ENCODE measurements at regions not wholly inside any gene's neighbourhood (a gene's known extent, or its start where the extent isn't known, plus 50 kb on each side); places are given as distances from the start of the nearest gene placed in this dataset.
A peak's percentile ranks its signal among the peaks of the same experiment; 100 is the strongest.
"Not testable (repeated sequence)": the region's sequence is repeated elsewhere in the genome, so short reads cannot be mapped to it uniquely, and the experiment has no call there.

DNA sequence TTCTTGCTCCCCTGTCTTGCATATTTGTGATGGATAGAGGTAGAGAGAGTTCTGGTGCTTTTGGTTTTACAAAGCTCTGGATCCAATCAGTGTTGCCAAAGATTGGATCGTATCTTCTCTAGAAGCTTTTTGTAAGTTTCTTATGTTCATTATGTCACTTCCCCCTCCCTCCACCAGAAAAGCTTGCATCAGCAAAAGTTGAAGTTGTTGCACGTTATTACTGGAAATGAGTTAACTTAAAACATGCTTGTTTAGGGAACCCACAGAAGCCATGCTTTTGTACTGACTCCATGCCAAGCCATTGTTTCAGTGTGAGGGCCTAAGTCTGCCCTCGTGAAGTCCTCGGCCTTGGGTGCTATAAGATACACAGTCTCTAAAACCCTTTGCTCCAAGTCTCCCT, 186.5 kb downstream of the ERCC6L2 start:
- DNase-seq, result no peak

GRCh38 chr9:96061293-96061987, 185.9 kb downstream of the ERCC6L2 start:
- peak; percentile 49 for DNase-seq

DNA sequence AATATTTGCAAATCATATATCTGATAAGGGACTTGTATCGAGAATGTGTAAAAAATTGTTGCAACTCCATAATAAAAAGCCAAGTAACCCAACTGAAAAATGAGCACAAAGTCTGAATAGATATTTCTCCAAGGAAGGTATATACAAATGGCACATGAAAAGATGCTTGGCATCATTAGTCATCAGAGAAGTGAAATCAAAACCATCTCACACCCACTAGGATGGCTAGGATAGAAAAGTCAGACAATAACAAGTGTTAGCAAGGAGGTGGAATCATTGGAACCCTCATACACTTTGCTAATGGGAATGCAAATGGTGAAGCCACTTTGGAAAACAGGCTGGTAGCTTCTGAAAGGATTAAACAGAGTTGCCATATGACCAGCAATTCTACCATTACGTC, 182.7 kb downstream of the ERCC6L2 start:
- no peak for DNase-seq

DNA sequence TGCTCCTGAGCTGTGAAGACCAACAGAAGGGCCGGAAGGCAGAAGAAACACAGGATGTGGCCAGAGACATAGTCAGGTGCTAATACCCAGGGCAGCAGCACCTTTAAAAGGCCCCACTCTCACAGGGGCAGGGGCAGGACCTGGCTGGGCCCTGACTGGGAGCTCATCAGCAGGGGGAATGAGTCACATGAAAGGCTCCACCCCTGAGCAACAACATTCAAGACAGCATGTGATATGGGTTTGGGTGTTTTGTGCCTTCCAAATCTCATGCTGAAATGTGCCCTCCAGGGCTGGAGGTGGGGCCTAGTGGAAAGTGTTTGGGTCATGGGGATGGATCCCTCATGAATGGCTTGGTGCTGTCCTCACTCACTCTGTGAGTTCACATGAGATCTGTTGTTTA, 181.7 kb downstream of the ERCC6L2 start:
- no peak for DNase-seq

DNA sequence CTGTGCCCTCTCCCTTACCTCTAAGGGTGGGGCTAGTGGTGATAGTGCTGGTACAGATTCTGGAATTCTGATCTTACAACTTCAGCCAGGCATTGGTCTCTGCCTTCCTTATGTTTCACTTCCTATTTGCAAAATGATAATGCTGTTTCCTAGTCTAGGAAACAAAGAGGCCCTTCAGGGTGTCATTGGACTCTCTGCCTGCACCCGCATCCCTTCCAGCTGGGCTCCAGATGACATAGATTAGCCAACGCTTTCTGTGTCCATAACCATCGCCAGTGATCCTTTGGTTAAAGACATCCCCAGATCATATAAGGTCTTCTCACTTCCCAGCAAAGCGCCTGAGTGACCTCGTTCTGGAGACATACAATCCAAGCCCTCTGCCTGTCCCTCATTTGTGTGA, 180.7 kb downstream of the ERCC6L2 start:
- DNase-seq, result no peak

DNA sequence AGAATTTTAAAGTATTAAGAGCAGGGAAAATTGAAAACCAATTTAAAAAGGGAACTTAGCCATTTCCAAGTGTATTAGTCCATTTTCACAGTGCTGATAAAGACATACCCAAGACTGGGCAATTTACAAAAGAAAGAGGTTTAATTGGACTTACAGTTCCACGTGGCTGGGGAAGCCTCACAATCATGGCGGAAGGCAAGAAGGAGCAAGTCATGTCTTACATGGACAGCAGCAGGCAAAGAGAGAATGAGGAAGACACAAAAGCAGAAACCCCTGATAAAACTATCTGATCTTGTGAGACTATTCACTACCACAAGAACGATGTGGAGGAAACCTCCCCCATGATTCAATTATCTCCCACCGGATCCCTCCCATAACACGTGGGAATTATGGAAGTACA, 178.8 kb downstream of the ERCC6L2 start:
- not testable (repeated sequence) for DNase-seq

DNA sequence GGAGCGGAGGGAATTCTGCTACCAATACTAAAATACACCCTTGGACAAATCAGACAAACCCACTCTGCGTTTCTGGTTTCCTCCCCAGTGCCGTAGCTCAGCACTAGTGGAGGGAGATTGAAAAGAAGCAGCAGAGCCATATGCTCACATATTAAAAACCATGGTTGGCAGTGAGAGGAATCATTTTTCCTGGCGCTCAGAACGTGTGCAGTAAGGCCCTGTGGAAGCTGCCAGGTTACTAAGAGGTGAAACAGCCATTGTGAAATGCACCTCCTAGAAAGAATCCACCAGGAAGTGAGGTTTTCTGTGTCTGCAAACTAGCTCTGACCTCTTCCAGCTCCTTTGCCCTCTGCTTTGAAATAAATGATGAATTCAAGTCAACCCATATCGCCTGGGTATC, 177.2 kb downstream of the ERCC6L2 start:
- DNase-seq, result no peak

DNA sequence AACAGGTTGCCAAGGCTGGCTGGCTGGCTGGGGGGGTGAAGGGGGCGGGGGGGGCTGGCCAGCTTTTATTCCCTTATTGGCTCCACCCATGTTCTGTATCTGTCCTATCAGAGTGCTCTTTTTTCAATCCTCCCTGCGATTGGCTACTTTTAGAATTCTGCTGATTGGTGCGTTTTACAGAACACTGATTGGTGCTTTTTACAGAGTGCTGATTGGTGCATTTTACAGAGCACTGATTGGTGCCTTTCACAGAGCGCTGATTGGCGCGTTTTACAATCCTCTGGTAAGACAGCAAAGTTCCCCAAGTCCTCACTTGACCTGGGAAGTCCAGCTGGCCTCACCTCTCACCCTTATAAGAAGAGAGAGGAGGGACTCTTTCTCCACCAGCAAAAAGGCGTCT, 175.9 kb downstream of the ERCC6L2 start:
- DNase-seq, result no peak

- no peak for DNase-seq
These were observed 175.3 kb downstream of the ERCC6L2 start for GRCh38 chr9:96050861-96051155.

GRCh38 chr9:96050048-96050860, 174.8 kb downstream of the ERCC6L2 start:
- DNase-seq, result no peak

DNA sequence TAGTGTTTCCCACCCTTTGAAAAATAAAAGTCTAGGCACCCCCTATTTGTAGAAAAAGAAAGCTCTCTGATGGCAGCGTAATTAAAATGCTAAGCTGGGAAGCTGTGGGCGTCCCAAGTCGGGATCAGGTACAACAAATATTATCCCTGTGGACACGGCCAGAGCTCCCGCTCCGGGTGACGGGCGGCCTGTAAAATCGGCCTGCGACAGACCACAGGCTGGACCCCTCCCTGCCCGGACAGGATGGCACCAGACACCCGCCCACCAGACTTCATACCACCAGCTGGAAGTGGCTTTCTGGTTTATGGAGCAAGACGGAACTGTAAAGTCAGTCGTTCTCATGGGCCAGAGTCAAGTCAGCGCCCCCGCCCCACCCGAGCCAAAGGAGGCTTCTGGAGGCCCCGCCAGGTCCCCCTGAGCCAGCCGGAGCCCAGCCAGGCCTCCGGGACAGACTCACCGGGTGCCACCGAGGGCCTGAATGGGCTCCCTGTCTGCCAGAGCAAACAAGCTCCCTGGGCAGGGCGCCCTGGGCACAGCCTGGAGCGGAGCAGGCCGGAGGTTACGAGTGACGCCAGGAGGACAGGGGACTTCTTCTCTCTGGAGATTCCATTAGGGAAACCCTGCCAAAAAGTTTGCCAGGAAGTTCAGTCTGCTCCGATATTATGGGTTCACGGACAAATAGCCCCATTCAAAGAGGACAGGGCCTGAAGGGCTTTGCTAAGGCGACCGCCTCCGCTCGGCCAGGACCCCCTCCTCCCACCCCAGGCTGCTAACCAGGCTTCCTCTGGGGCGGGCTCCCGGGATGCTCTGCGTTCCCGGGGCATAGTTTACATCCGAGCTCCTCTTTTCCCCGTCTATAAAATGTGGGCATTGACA, 173.7 kb downstream of the ERCC6L2 start:
- no peak for DNase-seq

GRCh38 chr9:96048104-96048955, 172.8 kb downstream of the ERCC6L2 start:
- peak; percentile 10 for DNase-seq

DNA sequence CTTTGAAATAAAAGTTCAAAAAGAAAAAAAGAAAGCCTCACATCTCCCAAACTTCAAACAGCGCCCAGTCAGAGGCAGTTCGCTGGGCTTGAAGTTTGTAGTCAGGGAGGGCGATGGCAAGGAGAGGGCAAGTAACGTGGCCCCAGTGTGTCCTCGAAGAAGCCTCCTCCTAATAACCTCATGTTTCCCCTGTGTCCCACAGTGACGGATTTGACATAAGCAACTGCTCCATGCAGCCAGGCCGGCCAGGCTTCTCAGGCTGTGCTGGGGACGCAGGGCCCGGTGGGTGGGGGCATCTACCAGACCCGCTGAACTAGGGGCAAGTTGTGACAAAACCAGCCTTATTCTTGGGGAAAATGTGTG, 172.2 kb downstream of the ERCC6L2 start:
- DNase-seq, result no peak

DNA sequence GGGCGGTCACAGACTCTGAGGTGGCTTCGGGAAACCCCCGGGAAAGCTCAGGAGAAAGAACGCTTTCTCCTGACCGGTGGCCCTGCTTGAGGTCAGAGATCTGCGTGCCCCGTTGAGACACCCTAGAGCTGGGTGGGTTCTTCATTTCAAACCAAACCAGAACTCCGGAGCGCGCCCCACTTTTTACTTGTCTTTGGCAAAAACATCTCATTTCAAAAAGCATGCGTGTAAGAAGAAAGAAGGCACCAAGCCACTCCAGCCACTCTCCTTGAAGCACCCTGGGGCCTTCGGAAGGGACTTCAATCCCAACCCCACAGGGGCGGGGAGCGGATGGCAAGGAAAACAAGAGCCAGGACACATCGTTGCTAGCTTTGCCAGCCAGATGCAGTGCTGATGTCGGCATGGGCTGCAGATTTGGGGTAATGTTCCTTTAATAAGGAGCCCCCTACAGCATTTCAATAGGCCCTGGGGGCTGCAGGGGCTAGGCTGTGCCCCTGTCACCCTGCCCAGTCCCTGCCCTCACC, 171.7 kb downstream of the ERCC6L2 start:
- DNase-seq, result no peak

GRCh38 chr9:96045811-96046210, 170.3 kb downstream of the ERCC6L2 start:
- DNase-seq, result no peak

GRCh38 chr9:96044401-96044800, 168.9 kb downstream of the ERCC6L2 start:
- no peak for DNase-seq

DNA sequence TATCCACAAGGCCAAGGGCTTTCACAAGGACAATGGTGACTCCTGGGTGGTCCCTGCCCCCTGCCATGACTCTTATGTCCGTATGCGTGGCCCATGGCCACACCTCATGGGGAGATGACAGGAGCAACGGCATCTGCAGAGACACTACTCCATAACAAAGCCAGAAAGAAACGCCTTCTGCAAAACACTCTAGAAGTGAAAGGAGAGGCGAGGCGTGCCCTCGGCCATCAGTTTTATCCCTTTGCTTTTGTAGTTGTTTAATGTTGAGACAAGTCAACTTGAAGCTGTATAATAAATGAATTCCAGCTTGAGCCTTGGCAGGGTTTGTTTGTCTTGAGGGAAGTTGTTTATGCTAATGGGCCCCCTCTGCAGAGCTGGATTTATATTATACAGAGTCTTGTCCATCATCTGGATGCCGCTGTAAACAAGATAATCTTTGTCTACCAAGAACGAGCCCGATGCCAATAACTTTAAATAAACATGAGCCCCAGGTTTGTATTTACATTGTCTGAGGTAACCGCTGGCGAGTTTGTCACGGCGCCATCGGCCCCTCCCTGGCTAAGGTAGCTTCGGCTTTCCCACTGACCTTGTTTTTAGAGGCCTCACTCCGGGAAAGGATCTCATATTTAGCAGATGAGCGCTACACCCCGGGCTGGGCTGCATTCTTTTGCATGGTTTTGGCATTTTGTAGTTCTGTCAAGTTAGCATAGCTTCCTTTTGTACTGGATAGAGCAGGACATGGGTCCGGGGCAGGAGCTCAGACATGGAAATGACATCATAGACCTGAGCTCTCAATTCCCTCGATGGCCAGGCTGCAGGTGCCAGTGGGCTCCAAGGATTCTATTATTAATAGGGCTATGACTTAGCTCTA, 165.3 kb downstream of the ERCC6L2 start:
- no peak for DNase-seq

DNA sequence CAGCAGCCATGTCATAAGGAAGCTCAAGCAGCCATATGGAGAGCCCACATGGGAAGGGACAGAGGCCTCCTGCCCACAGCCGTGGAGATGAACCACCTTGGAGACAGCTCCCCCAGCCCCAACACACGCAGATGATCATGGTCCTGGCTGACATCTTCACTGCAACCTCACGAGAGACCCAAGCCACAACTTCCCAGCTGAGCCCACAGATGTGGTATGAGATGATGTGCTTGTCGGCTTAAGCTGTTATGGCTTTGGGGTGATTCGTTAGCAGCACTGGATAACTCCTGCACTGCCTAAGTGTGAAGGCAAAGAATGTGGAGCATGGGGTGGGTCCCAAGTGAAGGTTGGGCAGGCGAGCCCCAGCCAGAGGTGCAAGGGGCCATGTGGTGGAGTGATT, 163.4 kb downstream of the ERCC6L2 start:
- no peak for DNase-seq

DNA sequence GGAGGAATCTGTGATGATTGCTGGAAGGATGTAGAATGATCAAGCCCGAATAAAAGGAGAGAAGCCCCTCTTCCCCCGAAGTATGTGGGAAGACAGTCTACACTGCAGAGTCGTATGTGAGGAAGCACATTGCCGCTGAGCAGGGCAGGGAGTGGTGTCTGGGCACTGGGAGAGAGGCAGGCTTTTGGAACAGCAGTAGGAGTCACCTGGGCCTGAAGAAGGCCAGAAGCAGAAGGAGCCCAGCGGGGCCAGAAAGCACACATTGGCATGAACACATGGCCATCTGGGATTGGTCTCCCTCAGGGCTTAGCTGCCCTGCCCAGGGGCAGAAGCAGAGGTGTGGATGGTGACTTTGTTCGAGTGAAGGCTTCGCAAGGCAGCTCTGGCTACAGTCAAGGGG, 162.8 kb downstream of the ERCC6L2 start:
- DNase-seq, result no peak

DNA sequence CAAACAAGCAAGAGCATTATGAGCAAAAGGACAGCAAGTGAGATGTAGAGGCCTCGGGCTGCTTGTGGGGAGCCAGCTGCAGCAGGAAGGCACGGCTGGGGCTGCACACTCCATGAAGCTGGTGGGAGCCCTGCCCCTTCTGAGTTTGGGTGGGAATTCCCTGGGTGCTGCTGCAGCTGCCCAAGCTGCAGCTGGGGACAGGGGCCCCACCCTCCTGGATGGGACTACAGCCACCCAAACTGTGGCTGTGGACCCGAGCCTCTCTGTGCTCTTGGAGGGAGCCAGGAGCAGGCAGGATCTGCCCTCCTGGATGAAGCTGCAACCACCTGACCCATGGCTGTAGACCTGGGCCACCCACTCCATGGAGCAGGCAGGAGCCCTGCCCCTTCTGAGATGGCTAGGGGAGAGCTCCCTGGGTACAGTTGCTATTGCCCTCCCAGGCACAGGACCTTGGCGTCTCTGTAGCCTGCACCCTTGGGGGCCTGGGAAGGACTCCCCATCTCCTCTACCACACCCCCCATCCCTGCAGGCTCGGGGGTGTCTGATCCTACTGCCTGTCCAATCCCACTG, 159.1 kb downstream of the ERCC6L2 start:
- no peak for DNase-seq

DNA sequence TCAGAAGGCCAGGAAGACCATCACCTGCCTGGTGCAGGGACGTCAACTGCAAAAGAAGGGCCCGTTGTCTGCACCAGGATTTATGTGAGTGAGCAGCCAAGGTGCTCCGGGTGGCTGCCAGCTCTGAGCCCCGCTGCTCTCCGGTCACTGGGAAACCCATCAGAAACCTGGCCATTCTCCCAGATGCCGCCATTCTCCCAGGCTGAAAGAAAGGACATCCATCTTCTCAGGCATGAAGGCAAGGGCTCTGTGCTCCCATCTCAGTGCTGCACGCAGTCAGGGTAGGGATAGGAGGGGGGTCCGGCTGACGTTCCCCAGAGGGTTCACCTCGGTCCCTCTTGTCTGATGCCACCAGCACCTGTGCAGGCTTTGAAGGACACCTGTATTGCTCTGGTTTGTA, 158.4 kb downstream of the ERCC6L2 start:
- DNase-seq, result no peak

Measured in activated naive CD4-positive, alpha-beta T cell treated with Interleukin-2 at 50 U/mL for 16 hours (primary cell).